Activated naive CD8-positive, alpha-beta T cell (primary cell): ENCODE measurements at regions not wholly inside any gene's neighbourhood (a gene's known extent, or its start where the extent isn't known, plus 50 kb on each side); places are given as distances from the start of the nearest gene placed in this dataset.

Source experiments
- H3K27ac Mint-ChIP-seq: one replicate; pipeline ENCODE4 v1.8.0; 2021; ENCODE audit warnings: mixed read lengths
- H3K27me3 Mint-ChIP-seq: one replicate; pipeline ENCODE4 v1.8.0; 2021; ENCODE audit warnings: mixed read lengths
- H3K36me3 Mint-ChIP-seq: one replicate; pipeline ENCODE4 v1.8.0; 2021; ENCODE audit warnings: mixed read lengths
- H3K4me1 Mint-ChIP-seq: one replicate; pipeline ENCODE4 v1.8.0; 2021; ENCODE audit warnings: low read depth, mixed read lengths
- H3K4me3 Mint-ChIP-seq: one replicate; pipeline ENCODE4 v1.8.0; 2021; ENCODE audit warnings: mild to moderate bottlenecking, mixed read lengths
- H3K9me3 Mint-ChIP-seq: one replicate; pipeline ENCODE4 v1.8.0; 2021; ENCODE audit warnings: low read depth, mixed read lengths

DNA sequence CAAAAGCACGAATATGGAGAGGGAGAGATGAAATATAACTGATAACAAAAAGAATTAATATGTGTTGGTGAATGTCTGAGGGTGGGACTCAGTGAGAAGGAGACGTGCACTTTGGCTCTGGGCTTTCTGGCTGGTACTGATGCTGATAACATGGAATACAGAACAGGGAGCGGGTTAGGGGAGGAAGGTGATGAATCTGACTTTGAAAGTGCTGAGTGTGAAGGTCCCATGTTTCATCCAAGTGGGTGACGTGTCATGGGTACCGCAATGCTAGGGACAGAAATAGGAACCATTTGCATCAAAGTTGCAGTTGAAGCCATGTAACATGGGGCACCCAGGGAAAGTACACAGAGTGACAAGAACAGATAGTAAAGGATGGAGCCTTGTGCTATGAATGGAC, 236.6 kb upstream of the MYO3A start:
- Mint-ChIP-seq H3K36me3 (no peaks in the 10 kb centered on the region), H3K27me3 (peaks cover 1% of the 10 kb centered on the region), H3K4me1 (no peaks in the 10 kb centered on the region), H3K9me3 (no peaks in the 10 kb centered on the region), H3K4me3 (no peak overlapping the region), H3K27ac (no peak overlapping the region)

DNA sequence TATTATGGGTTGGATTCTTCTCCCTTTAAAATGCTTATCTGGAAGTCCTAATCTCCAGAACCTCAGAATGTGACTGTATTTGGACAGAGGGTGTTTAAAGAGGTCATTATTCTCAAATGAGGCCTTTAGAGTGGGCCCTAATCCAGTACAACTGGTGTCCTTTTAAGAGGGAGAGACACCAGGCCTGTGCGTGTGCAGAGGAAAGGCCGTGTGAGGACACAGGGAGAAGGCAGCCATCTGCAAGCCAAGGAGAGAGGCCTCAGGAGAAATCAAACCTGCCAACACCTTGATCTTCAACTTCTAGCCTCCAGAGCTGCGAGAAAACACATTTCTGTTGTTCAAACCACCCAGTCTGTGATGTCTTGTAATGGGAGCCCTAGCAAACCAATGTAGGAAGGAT, 235.4 kb upstream of the MYO3A start:
- Mint-ChIP-seq H3K4me3 (no peak overlapping the region), H3K4me1 (no peaks in the 10 kb centered on the region), H3K27me3 (peaks cover 1% of the 10 kb centered on the region), H3K36me3 (no peaks in the 10 kb centered on the region), H3K9me3 (no peaks in the 10 kb centered on the region), H3K27ac (no peak overlapping the region)

DNA sequence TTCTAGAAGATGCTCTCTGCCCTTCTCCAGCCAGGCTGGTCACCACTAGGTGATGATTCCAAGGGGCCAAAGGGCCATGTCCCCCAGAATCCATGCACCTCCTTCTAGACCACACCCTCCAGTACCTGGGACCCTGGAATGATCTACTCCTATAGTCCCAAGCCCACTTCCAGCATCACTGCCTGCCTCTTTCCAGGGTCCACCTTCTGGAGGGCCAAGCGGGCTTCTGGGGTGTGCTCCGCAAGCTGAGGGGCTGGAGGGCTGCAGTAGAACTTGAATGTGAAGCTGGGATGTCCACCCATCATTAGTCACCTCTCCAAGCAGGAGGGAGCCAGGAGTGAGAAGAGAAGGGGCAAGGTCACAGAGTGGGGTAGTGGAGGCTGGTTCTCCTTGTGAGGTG, 234.4 kb upstream of the MYO3A start:
- Mint-ChIP-seq H3K27ac (no peak overlapping the region), H3K27me3 (peaks cover 1% of the 10 kb centered on the region), H3K4me3 (no peak overlapping the region), H3K4me1 (no peaks in the 10 kb centered on the region), H3K9me3 (no peaks in the 10 kb centered on the region), H3K36me3 (no peaks in the 10 kb centered on the region)

DNA sequence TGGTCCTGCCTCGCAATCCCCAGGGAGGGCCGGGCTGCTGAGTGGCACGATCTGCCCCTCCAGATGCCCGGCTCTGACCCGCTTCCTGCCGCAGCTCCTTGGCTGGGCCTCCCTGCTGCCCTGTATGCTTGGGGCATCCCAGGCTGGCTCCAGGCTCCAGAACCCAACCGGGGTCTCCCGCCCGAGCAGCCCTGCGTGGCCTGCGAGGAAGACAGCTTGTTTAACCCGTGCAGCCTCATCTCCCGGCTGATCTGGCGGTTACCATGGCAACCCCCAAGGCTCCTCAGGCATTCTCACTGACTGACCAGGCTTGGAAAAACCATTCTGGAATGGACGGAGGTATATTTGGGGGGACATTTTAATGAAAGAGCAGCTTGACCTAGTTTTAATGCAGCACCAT, 232.4 kb upstream of the MYO3A start:
- H3K4me3 Mint-ChIP-seq, result no peak overlapping the region
- H3K27me3 Mint-ChIP-seq, result peaks cover 1% of the 10 kb centered on the region
- H3K36me3 Mint-ChIP-seq, result no peaks in the 10 kb centered on the region
- H3K9me3 Mint-ChIP-seq, result no peaks in the 10 kb centered on the region
- no peak overlapping the region for H3K27ac Mint-ChIP-seq
- no peaks in the 10 kb centered on the region for H3K4me1 Mint-ChIP-seq

DNA sequence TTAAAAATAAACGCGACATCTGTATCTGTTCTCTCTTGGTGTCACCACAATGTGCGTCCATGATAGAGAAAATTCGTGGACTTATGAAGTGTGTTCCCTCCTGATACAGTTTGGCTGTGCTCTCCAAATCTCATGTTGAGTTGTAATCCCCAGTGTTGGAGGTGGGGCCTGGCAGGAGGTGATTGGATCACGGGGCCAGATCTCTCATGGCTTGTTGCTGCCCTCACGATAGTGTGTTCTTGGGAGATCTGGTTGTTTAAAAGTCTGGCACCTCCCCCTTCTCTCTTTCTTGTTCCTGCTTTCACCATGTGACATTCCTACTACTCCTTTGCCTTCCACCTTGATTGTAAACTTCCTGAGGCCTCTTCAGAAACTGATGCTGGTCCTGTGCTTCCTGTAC, 229.4 kb upstream of the MYO3A start:
- Mint-ChIP-seq H3K9me3 (no peaks in the 10 kb centered on the region), H3K27ac (no peak overlapping the region), H3K4me3 (no peak overlapping the region), H3K4me1 (no peaks in the 10 kb centered on the region), H3K27me3 (peaks cover 3% of the 10 kb centered on the region), H3K36me3 (no peaks in the 10 kb centered on the region)

DNA sequence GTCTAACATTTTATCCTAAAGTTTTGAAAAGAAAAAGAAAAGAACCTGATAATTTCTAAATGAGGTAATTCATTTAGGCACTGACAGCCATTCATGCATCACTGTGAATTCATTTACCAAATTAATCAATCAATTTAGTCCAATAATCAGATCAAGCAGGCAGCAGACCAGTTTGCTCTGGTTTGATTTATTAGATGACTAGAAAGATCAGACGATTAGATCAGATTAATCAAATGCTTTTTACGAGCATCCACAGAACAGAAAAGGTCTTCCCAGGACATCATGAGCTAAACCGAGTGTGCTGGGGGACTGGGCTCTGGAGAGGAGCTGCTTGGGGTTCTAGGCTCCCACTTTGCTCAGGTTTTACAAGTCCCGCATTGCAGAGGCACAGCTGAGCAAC, 226.5 kb upstream of the MYO3A start:
- Mint-ChIP-seq H3K4me3 (no peak overlapping the region), H3K9me3 (no peaks in the 10 kb centered on the region), H3K27me3 (peaks cover 3% of the 10 kb centered on the region), H3K27ac (no peak overlapping the region), H3K36me3 (no peaks in the 10 kb centered on the region), H3K4me1 (no peaks in the 10 kb centered on the region)

DNA sequence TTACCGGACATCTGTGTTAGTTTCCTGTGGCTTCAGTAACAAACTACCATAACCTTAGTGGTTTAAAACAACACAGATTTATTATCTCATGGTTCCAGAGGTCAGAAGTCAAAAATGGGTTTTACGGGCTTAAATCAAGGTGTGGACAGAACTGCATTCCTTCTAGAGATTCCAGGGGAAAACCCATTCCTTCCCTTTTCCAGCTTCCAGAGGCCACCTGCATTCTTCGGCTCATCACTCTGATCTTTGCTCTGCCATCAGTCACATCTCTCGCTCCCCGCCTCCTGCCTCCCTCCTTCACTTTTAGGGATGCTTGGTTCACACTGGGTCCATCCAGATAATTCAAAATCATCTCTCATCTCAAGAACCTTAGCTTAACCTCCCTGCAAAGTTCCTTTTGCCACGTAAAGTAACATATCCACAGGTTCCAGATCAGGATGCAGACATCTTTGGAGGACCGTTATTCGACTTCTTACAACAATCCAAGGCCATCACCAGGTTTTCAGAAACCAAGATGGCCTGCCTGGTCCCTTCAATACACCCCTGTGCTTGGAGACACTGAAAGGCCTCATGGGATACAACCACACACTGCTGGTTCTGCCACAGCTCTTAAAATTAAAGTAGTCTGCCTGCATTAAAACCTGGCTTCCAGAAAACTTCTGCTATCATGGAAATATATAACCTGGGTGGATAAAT, 225.9 kb upstream of the MYO3A start:
- no peaks in the 10 kb centered on the region for H3K4me1 Mint-ChIP-seq
- no peaks in the 10 kb centered on the region for H3K9me3 Mint-ChIP-seq
- peaks cover 3% of the 10 kb centered on the region for H3K27me3 Mint-ChIP-seq
- H3K36me3 Mint-ChIP-seq, result no peaks in the 10 kb centered on the region
- no peak overlapping the region for H3K4me3 Mint-ChIP-seq
- no peak overlapping the region for H3K27ac Mint-ChIP-seq

DNA sequence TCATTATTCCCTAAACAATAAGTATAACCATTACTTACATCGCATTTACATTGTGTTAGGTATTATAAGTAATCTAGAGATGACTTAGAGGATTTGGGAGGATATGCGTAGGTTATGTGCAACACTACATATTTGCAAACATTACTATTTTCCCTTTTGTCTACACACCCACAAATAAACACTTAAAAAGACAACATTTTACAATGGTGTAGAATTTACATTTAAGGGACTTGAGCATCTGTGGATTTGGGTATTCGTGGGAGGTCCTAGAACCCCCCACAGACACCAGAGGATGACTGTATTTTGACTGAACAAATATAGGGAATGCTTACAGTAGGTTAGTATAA, 220.2 kb upstream of the MYO3A start:
- H3K27me3 Mint-ChIP-seq, result peaks cover 7% of the 10 kb centered on the region
- H3K27ac Mint-ChIP-seq, result no peak overlapping the region
- H3K4me1 Mint-ChIP-seq, result no peaks in the 10 kb centered on the region
- no peaks in the 10 kb centered on the region for H3K36me3 Mint-ChIP-seq
- H3K9me3 Mint-ChIP-seq, result no peaks in the 10 kb centered on the region
- H3K4me3 Mint-ChIP-seq, result no peak overlapping the region

DNA sequence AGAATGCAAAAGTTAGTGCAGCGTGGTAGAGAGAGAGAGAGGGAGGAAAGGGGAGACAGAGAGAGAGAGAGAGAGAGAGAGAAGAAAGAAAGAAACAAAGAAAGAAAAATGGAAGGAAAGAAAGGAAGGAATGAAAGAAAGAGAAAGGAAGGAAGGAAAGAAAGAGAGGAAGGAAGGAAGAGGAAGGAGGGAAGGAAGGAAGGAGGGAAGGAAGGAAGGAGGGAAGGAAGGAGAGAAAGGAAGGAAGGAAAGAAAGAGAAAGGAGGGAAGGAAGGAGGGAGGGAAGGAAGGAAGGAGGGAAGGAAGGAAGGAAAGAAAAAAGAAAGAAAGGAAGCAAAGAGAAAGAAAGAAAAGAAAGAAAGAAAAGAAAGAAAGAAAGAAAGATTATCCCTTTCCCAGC, 209.8 kb upstream of the MYO3A start:
- Mint-ChIP-seq H3K27ac (no peak overlapping the region), H3K27me3 (peaks cover 10% of the 10 kb centered on the region), H3K4me3 (no peak overlapping the region), H3K4me1 (peaks cover 5% of the 10 kb centered on the region), H3K36me3 (no peaks in the 10 kb centered on the region), H3K9me3 (no peaks in the 10 kb centered on the region)

DNA sequence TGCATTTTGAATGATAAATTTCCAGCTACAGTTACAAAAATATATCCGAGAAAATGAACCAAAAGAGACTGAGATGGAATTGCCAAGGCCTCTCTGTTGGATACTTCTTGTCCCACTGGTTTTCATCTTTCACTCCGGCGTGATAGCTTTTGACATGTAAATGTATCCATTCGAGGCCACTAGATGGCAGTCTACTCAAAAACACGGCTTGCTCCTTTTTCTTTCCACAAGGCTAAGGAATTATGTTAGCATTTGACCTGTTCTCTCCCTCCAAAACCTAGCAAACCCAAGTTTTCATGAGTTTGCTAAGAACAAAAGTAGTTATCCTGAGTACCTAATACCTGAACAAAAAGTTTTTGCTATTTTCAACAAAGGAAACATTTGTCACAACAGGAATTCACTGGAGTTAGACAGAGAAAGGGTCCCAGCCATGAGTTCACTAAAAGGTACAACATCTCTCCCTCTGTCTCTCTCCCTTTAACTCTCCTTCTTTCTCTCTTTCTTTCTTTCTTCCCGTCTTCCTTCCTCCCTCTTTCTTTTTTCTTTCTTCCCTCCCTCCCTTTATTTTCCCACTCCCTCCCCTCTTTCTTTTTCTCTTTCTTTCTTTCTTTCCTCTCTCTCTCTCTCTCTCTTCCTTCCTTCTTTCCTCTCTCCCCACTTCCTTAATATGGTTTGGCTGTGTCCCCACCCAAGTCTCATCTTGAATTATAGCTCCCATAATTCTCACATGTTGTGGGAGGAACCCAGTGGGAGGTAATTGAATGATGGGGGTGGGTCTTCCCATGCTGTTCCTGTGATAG, 207.9 kb upstream of the MYO3A start:
- Mint-ChIP-seq H3K27ac (no peak overlapping the region), H3K36me3 (no peaks in the 10 kb centered on the region), H3K27me3 (peaks cover 14% of the 10 kb centered on the region), H3K4me1 (peaks cover 5% of the 10 kb centered on the region), H3K9me3 (no peaks in the 10 kb centered on the region), H3K4me3 (no peak overlapping the region)

DNA sequence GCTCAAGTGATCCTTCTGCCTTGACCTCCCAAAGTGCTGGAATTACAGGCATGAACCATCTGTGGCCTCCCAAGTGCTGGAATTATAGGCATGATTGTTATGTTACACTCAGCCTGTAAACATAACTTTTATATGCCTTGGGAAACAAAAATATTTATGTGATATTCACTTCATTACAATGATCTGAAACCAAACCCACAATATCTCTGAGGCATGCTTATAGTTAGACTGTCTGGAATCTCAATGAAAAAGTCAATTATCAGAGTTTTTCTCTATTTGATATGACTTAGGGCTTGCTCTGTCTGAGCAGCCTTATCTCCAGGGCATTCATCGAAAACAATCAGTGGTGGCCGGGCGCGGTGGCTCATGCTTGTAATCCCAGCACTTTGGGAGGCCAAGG, 195.3 kb upstream of the MYO3A start:
- no peaks in the 10 kb centered on the region for H3K36me3 Mint-ChIP-seq
- peaks cover 10% of the 10 kb centered on the region for H3K27me3 Mint-ChIP-seq
- H3K4me1 Mint-ChIP-seq, result no peaks in the 10 kb centered on the region
- H3K9me3 Mint-ChIP-seq, result peaks cover 7% of the 10 kb centered on the region
- no peak overlapping the region for H3K4me3 Mint-ChIP-seq
- no peak overlapping the region for H3K27ac Mint-ChIP-seq

DNA sequence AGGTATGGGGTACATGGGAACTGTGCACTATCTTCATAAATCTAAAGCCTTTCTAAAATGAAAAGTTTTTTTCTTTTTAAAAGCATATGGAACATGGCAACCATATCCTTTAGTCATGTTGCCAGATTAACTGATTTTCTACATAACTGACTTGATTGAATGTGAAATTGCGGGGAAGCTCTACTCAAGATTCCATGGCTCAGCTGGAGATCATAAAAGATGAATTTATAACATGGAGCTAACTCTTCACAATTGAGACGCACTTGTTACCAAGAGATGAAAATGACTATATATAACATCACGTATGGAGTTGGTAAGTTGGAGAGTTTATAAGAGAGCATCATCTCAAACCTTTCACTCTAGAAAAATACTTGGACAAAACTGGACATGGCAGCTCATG, 190.2 kb upstream of the MYO3A start:
- H3K27ac Mint-ChIP-seq, result no peak overlapping the region
- no peaks in the 10 kb centered on the region for H3K36me3 Mint-ChIP-seq
- H3K4me3 Mint-ChIP-seq, result no peak overlapping the region
- H3K9me3 Mint-ChIP-seq, result no peaks in the 10 kb centered on the region
- no peaks in the 10 kb centered on the region for H3K4me1 Mint-ChIP-seq
- peaks cover 2% of the 10 kb centered on the region for H3K27me3 Mint-ChIP-seq

DNA sequence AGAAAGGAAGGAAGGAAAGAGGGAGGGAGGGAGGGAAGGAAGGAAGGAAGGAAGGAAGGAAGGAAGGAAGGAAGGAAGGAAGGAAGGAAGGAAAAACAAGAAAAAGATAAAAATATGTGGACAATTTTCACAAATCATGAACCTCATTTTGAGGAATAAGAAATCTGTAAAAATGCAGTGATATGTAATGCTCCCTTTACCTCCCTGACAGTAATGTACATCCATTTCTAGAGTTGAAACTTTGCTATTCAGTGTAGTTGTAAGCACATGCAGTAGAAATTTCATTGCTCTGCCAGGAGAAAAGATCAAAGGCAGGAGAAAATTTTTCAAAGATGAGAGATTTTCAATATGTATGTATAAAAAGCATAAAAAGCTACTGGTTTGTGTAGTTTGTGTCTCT, 189.5 kb upstream of the MYO3A start:
- H3K4me1 Mint-ChIP-seq, result no peaks in the 10 kb centered on the region
- no peak overlapping the region for H3K27ac Mint-ChIP-seq
- H3K36me3 Mint-ChIP-seq, result no peaks in the 10 kb centered on the region
- H3K27me3 Mint-ChIP-seq, result peaks cover 2% of the 10 kb centered on the region
- H3K9me3 Mint-ChIP-seq, result no peaks in the 10 kb centered on the region
- no peak overlapping the region for H3K4me3 Mint-ChIP-seq

DNA sequence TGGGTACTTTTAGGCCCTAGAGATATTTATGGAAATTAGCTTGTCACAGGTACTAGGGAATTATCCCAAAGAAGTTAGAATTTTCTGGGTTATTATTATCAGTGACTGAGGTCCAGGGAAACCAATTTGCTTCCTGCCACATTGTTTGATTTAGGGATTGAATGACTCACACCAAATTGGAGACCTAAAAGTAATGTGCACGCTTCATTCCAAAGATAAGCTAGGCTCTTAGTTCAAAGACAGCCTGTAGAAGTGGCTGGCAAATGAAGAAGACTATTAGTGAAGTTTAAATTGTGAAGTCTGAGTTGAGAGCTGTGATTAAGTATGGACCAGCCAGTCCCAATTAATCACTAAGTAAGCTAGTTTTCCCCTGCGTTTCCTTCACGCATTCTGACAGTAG, 188.1 kb upstream of the MYO3A start:
- Mint-ChIP-seq H3K9me3 (no peaks in the 10 kb centered on the region), H3K27me3 (peaks cover 2% of the 10 kb centered on the region), H3K4me3 (no peak overlapping the region), H3K27ac (no peak overlapping the region), H3K36me3 (no peaks in the 10 kb centered on the region), H3K4me1 (no peaks in the 10 kb centered on the region)

DNA sequence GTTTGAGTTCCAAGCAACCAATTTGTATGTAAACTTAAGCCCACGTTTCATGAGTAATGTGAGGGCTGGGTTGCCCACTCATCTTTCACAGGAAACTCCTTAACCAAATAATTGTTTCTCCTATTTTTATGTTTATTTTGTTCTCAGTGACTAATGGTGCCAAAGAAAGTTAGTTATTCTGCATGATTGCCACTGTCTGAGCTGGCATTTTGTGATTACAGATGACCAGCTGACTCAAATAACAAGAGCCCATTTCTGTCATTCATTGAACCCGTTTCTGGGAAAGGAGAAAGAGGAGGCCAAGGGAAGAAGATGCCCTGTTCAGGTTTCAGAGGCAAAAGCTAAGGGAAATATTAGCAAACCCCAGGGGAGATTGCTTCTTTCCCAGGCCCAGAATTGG, 186.9 kb upstream of the MYO3A start:
- H3K27me3 Mint-ChIP-seq, result no peaks in the 10 kb centered on the region
- no peak overlapping the region for H3K27ac Mint-ChIP-seq
- H3K4me3 Mint-ChIP-seq, result no peak overlapping the region
- no peaks in the 10 kb centered on the region for H3K4me1 Mint-ChIP-seq
- H3K36me3 Mint-ChIP-seq, result no peaks in the 10 kb centered on the region
- H3K9me3 Mint-ChIP-seq, result no peaks in the 10 kb centered on the region

DNA sequence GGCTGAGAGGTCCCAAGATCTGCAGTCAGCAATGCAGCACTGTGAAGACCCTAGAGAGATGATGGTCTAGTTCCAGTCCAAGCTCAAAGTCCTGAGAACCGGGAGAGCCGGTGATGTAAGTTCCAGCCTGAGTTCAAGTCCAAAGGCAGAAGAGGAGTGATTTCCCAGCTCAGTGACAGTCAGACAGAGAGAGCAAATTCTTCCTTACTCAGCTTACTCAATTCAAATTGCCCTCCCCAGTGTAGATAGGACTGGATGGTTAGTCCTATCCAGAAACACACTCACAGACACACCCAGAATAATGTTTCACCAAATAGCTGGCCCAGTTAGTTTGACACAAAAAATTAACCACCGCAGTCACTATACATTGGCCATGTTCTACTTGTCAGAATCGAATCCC, 185.5 kb upstream of the MYO3A start:
- Mint-ChIP-seq H3K36me3 (no peaks in the 10 kb centered on the region), H3K9me3 (no peaks in the 10 kb centered on the region), H3K27ac (no peak overlapping the region), H3K27me3 (no peaks in the 10 kb centered on the region), H3K4me3 (no peak overlapping the region), H3K4me1 (no peaks in the 10 kb centered on the region)
